ENCODE measurements at regions not wholly inside any gene's neighbourhood (a gene's known extent, or its start where the extent isn't known, plus 50 kb on each side); places are given as distances from the start of the nearest gene placed in this dataset.

GRCh38 chr12:114901316-114901715, 217.3 kb upstream of the TBX3 start:
- Mint-ChIP-seq H3K27me3 (ENCODE audit: unreplicated experiment) (no peaks in the 10 kb centered on the region), H3K4me1 (ENCODE audit: unreplicated experiment) (no peaks in the 10 kb centered on the region), H3K9me3 (ENCODE audit: unreplicated experiment) (no peaks in the 10 kb centered on the region), H3K27ac (ENCODE audit: unreplicated experiment) (no peak overlapping the region), H3K36me3 (ENCODE audit: low read depth, unreplicated experiment) (no peaks in the 10 kb centered on the region), H3K4me3 (ENCODE audit: unreplicated experiment) (no peak overlapping the region)
- no peak for TF ChIP-seq CTCF (IDR thresholded peaks at IDR 0.05; ENCODE audit: unreplicated experiment)
- DNase-seq (ENCODE audit: low spot score): no peak

- H3K9me3 Mint-ChIP-seq (ENCODE audit: unreplicated experiment): no peaks in the 10 kb centered on the region
- no peaks in the 10 kb centered on the region for H3K4me1 Mint-ChIP-seq (ENCODE audit: unreplicated experiment)
- H3K27ac Mint-ChIP-seq (ENCODE audit: unreplicated experiment): no peak overlapping the region
- no peaks in the 10 kb centered on the region for H3K27me3 Mint-ChIP-seq (ENCODE audit: unreplicated experiment)
- H3K36me3 Mint-ChIP-seq (ENCODE audit: low read depth, unreplicated experiment): no peaks in the 10 kb centered on the region
- no peak for DNase-seq (ENCODE audit: low spot score)
- TF ChIP-seq CTCF (IDR thresholded peaks at IDR 0.05; ENCODE audit: unreplicated experiment): no peak
- no peak overlapping the region for H3K4me3 Mint-ChIP-seq (ENCODE audit: unreplicated experiment)
Measured at GRCh38 chr12:114898159-114898558, 214.2 kb upstream of the TBX3 start.

- H3K27me3 Mint-ChIP-seq (ENCODE audit: unreplicated experiment): no peaks in the 10 kb centered on the region
- TF ChIP-seq CTCF (IDR thresholded peaks at IDR 0.05; ENCODE audit: unreplicated experiment): no peak
- H3K4me3 Mint-ChIP-seq (ENCODE audit: unreplicated experiment): no peak overlapping the region
- no peaks in the 10 kb centered on the region for H3K4me1 Mint-ChIP-seq (ENCODE audit: unreplicated experiment)
- no peaks in the 10 kb centered on the region for H3K36me3 Mint-ChIP-seq (ENCODE audit: low read depth, unreplicated experiment)
- H3K27ac Mint-ChIP-seq (ENCODE audit: unreplicated experiment): no peak overlapping the region
- no peaks in the 10 kb centered on the region for H3K9me3 Mint-ChIP-seq (ENCODE audit: unreplicated experiment)
- DNase-seq (ENCODE audit: low spot score): no peak
Measured at GRCh38 chr12:114895827-114896226, 211.9 kb upstream of the TBX3 start.

GRCh38 chr12:114895081-114895480, 211.1 kb upstream of the TBX3 start:
- H3K36me3 Mint-ChIP-seq (ENCODE audit: low read depth, unreplicated experiment): no peaks in the 10 kb centered on the region
- H3K27me3 Mint-ChIP-seq (ENCODE audit: unreplicated experiment): no peaks in the 10 kb centered on the region
- H3K4me3 Mint-ChIP-seq (ENCODE audit: unreplicated experiment): no peak overlapping the region
- DNase-seq (ENCODE audit: low spot score): no peak
- H3K27ac Mint-ChIP-seq (ENCODE audit: unreplicated experiment): no peak overlapping the region
- no peak for TF ChIP-seq CTCF (IDR thresholded peaks at IDR 0.05; ENCODE audit: unreplicated experiment)
- H3K9me3 Mint-ChIP-seq (ENCODE audit: unreplicated experiment): no peaks in the 10 kb centered on the region
- H3K4me1 Mint-ChIP-seq (ENCODE audit: unreplicated experiment): no peaks in the 10 kb centered on the region

GRCh38 chr12:114894076-114894475, 210.1 kb upstream of the TBX3 start:
- no peaks in the 10 kb centered on the region for H3K36me3 Mint-ChIP-seq (ENCODE audit: low read depth, unreplicated experiment)
- H3K27me3 Mint-ChIP-seq (ENCODE audit: unreplicated experiment): no peaks in the 10 kb centered on the region
- no peaks in the 10 kb centered on the region for H3K4me1 Mint-ChIP-seq (ENCODE audit: unreplicated experiment)
- no peak overlapping the region for H3K4me3 Mint-ChIP-seq (ENCODE audit: unreplicated experiment)
- H3K9me3 Mint-ChIP-seq (ENCODE audit: unreplicated experiment): no peaks in the 10 kb centered on the region
- no peak for DNase-seq (ENCODE audit: low spot score)
- TF ChIP-seq CTCF (IDR thresholded peaks at IDR 0.05; ENCODE audit: unreplicated experiment): no peak
- no peak overlapping the region for H3K27ac Mint-ChIP-seq (ENCODE audit: unreplicated experiment)
